HL-60 (cell line): ENCODE measurements at regions not wholly inside any gene's neighbourhood (a gene's known extent, or its start where the extent isn't known, plus 50 kb on each side); places are given as distances from the start of the nearest gene placed in this dataset.

Experiments used
- DNase-seq, 2 experiments: peaks; one replicate each; pipeline ENCODE4 v3.0.0-alpha.2; 2010 to 2020; ENCODE audit warnings: low read depth in 1 of 2, low spot score in 1 of 2
- H3K27ac ChIP-seq: fragments of 250-450 bp; sonication (Bioruptor Pico); replicated peaks from 2 replicates; pipeline ENCODE4 v1.5.1; 2020; ENCODE audit warnings: mild to moderate bottlenecking, moderate library complexity
- H3K27me3 ChIP-seq: fragments of 250-450 bp; sonication (Bioruptor Pico); 2 replicates; pipeline ENCODE4 v1.5.1; 2021; ENCODE audit warnings: mild to moderate bottlenecking, moderate library complexity; ENCODE audit not compliant: insufficient read depth, poor library complexity, severe bottlenecking
- H3K4me3 ChIP-seq: replicated peaks from 2 replicates; pipeline ENCODE4 v1.5.1; 2011; ENCODE audit warnings: mild to moderate bottlenecking, control low read depth, low read length; ENCODE audit not compliant: insufficient read depth
- CTCF ChIP-seq: IDR thresholded peaks from one replicate; pipeline ENCODE4 v1.5.1; 2011; ENCODE audit warnings: low read length, control low read depth, inconsistent platforms; ENCODE audit not compliant: insufficient read depth
- GABPA ChIP-seq: IDR thresholded peaks from 2 replicates; pipeline ENCODE4 v1.6.1; 2012; ENCODE audit warnings: low read depth
- POLR2AphosphoS5 ChIP-seq: IDR thresholded peaks from 2 replicates; pipeline ENCODE4 v1.6.1; 2012; ENCODE audit warnings: low read depth
- REST ChIP-seq: IDR thresholded peaks from 2 replicates; pipeline ENCODE4 v1.6.1; 2012; ENCODE audit warnings: low read depth; ENCODE audit not compliant: insufficient replicate concordance
- SPI1 ChIP-seq: IDR thresholded peaks from 2 replicates; pipeline ENCODE4 v1.6.1; 2012; ENCODE audit warnings: low read depth, mild to moderate bottlenecking, borderline replicate concordance

GRCh38 chr7:18295781-18296423, 199.6 kb upstream of the HDAC9 start:
- DNase-seq, result no peak
- H3K27me3 ChIP-seq, result no peaks in the 10 kb centered on the region
- TF ChIP-seq CTCF, result no peak
- no peak for TF ChIP-seq REST
- no peak for TF ChIP-seq SPI1
- no peak overlapping the region for H3K4me3 ChIP-seq
- H3K27ac ChIP-seq, result no peak overlapping the region

- TF ChIP-seq GABPA (no peak), CTCF (no peak), SPI1 (no peak), REST (no peak), POLR2AphosphoS5 (no peak)
- DNase-seq, result no peak
- no peak overlapping the region for H3K27ac ChIP-seq
- H3K4me3 ChIP-seq, result no peak overlapping the region
- H3K27me3 ChIP-seq, result no peaks in the 10 kb centered on the region
These were observed 193.5 kb upstream of the HDAC9 start for GRCh38 chr7:18302097-18302496.

GRCh38 chr7:18305866-18306265, 189.7 kb upstream of the HDAC9 start:
- Histone ChIP-seq H3K27ac (no peak overlapping the region), H3K4me3 (no peak overlapping the region), H3K27me3 (no peaks in the 10 kb centered on the region)
- no peak for DNase-seq
- TF ChIP-seq CTCF (no peak), REST (no peak), GABPA (no peak), SPI1 (no peak), POLR2AphosphoS5 (no peak)
